T-helper 1 cell treated with Interleukin-12 subunit alpha and Interleukin-12 subunit beta and Interleukin-4 antibody, amounts not matched to agents 30 ng/mL and 1 ng/mL, for 36 hours (primary cell): ENCODE measurements at regions not wholly inside any gene's neighbourhood (a gene's known extent, or its start where the extent isn't known, plus 50 kb on each side); places are given as distances from the start of the nearest gene placed in this dataset.

Source experiments
- intact Hi-C: fragments of 100-400 bp; cut with micrococcal nuclease; formaldehyde crosslinking; loops from one replicate; pipeline ENCODE4 v1.15.1; 2024

- intact Hi-C loops: no loop called here
These were observed 306.4 kb downstream of the LPIN1 start for GRCh38 chr2:12052796-12053195.

DNA sequence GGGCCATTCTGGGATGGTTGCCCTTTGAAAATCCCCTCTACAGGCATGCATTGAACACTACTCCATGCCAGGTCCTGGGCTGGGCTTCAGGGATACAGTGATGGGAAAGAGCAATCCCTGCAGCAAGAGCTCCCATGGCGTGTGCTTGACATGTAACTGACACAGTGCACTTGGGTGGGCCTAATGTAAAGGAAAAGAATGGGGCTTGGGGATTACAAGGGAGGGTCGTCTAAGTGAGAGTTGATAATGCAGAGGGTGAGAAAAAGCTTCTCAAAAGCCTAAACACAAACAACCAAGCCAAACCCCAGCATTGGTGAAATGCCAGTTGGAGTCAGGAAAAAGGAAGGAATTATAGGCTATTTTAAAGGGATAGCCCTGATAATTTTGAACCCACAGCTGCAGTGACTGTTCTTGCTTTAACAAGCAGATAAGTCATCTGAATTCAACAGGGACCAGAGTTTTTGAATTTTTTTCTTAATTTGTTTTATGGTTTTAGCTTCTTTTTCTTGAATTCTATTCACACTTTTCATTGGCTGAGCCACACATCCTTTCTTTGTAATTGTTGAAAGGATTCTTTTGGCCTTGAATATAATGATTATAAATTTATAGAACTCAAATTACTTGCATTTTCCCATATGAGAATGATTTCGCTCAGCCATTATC is 308.7 kb downstream of the LPIN1 start:
- intact Hi-C loops: no loop called here

GRCh38 chr2:12057436-12058166 is 311.2 kb downstream of the LPIN1 start:
- intact Hi-C loops: no loop called here

GRCh38 chr2:12059616-12060441 is 313.4 kb downstream of the LPIN1 start:
- intact Hi-C loops: no loop called here

GRCh38 chr2:12060886-12061285 is 314.5 kb downstream of the LPIN1 start:
- intact Hi-C loops: no loop called here

DNA sequence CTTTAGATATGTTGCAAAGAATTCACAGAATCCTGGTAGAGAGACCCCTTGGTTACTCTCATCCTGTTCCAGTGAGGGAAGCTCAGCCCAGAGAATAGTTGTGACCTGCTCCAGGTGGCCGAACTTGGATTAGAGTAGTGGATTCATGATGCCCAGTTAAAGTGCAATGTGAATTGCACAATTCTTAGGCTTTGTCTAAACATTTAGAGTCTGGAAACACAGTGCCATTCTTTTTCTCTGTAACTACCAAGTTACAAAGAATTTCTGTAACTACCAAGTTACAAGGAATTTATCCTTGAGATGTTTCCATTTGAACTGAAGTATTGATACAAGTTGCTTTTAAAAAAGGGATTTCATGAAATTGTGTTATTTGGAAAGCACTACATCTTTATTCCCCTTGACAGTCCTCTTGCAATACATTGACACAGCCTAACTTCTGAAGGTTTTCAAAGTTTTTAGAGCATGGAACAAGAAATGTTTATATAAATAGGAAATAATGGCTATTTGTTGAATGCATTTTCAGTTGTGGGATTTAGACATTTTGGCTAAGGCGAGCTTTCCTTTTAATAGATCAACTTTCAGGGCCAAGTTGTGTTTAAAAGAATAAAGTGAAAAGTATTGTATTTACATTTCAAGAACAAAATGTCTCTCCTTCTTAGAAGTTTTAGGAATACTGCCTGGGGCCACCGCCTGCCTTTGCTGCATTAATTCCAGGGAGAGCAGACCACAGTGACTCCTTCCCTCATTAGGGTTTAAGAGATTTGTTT is 315.0 kb downstream of the LPIN1 start:
- intact Hi-C loops: no loop called here

- intact Hi-C loops: no loop called here
These were observed 315.6 kb downstream of the LPIN1 start for GRCh38 chr2:12062053-12062395.

- intact Hi-C loops: no loop called here
These were observed 316.8 kb downstream of the LPIN1 start for GRCh38 chr2:12063210-12063609.

DNA sequence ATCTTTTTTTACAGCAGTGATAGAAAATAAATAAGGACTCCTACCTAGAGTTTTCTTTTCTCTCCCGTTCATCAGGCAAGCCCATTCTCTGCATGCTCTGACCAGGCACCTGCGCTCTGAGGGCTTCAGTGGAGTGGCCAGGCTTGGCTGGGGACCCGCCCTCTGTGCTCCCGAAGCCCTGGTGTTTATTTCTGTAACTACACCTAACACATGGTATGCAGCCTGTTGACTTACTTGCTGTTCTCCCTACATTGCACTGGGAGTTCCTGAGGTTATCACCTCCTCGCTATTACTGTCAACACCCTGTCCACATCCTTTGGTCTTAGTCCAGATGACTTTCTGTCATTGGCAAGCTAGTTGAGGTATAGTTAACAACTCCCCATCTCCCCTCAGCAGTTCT is 317.7 kb downstream of the LPIN1 start:
- intact Hi-C loops: no loop called here

DNA sequence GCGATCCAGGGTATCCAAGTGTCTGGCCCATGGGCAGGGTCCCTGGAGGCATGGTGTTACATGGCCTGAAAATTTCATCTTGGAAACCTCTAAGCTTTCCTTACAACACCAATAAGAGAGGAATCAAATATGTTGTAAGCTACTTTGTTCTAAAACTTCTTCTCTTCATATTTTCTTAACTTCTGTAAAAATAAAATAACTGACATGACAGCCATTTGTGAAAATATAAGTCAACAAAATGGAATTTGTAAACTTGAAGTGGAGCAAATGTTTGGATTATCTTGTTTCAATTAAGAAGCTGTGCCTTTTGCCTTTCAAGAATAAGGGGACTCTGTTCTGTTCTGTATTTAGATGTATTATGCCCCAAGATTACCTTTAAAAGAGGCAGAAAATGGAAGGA is 319.7 kb downstream of the LPIN1 start:
- intact Hi-C loops: no loop called here

DNA sequence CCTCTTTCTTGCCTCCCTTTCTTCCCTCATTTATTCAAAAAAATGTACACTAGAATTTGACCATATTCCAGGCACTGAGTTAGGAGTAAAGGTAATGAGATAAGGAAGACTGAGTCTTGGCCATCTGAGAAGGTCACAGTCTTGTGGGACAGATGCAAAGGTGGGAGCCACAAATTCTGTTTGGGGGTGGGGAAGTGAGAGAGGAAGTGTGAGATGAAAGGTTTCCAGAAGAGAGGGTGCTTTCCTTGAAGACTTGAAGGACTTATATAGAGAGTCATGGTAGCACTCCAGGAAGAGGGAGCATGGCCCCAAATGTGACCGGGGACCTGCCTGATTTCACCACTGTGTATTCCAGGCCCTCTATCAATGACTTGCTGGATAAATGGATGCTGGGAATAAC is 320.6 kb downstream of the LPIN1 start:
- intact Hi-C loops: no loop called here

- intact Hi-C loops: no loop called here
These were observed 322.5 kb downstream of the LPIN1 start for GRCh38 chr2:12068796-12069538.

- intact Hi-C loops: no loop called here
These were observed 323.7 kb downstream of the LPIN1 start for GRCh38 chr2:12070153-12070552.

DNA sequence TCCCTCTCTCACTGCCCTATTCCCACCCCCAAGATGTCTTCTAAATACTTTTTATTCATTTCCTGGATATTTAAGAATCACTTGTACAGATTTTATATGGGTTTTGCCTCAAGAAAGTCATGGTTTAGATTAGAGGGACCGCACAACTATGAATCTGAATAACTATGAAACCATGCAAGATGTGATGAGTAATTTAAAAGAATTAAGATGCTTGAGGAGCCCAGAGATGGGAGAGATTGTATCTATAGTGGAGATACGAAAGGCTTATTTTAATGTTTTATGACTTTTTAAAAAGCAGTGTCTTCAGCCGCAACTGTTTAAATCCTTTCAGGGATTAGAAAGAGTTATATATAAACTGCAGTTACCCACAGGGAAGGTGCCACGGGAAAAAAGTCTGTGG is 324.1 kb downstream of the LPIN1 start:
- intact Hi-C loops: no loop called here

- intact Hi-C loops: no loop called here
These were observed 324.9 kb downstream of the LPIN1 start for GRCh38 chr2:12071318-12071717.

DNA sequence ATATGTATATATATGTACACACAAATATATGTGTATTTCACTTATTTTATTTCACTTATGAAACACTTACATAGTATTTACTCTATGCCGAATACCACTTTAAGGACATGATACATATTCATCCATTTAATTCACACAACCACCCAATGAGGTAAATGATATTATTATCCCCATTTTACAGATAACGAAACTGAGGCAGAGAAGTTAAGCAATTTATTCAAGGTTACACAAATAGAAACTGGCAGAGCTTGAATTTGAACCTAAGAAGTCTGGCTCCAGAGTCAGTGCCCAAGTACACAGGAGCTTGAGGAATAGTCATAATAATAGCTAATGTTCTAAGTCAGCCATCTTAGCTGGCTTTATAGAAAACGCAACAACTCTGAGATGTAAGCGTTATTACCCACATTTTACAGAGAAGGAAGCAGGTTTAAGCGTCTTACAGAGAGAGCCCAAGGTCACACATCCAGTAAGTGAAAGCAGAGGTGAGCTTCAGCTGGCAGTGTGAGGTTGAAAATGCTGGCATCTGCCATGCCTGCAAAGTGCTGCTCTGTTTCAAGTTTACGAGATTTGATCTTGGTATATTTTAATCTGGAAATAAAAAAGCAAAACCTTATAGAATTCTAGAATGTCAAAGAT is 326.9 kb downstream of the LPIN1 start:
- intact Hi-C loops: no loop called here

DNA sequence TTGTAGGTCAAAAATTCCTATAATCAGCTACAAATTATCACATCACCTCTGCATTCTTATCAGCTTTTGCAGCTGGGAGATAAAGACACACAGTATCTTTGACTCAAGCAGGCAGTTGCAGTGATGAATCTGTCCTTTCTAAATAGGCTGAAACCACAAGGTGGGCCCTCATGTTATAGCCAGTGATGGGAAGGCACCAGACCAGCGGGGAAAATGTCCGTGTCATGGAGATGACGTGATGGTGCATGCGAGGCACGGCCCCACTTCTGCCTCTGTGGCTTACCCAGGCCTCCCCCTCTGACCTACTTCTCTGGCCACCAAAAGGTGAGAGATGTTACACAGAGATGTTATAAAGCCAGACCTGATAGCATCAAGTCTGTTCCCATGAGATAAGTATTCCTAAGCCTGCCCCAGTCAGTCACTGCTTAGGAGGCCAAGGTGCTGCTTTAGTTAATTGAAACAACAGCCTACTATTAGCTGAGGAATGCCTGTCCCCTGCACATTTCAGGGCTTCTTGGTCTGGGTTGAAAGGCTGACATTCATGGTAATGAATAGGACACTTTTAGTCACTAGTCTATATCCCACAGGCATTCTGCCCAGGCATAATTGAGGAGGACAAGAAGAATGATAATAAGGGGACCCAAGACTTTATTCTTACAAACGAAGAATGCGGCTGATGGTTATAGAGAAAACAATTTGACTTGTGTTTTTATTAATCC is 327.9 kb downstream of the LPIN1 start:
- intact Hi-C loops: no loop called here

DNA sequence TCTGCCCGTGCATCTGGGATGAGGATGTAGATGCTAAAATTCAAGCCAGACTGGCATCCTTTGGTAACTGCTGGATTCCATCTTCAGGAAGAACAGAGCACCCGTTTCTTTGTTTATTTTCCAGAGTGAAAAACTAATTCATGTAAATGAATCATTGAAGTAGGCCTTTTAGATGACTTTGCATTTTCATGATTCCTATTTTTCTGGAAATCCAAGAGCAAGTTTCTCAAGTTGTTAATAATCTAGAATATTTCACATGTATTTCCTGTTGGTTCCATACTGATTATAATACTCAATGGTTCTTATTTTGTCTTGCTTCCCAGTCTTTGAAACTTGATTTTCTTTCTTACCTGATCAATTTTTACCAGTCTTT is 328.4 kb downstream of the LPIN1 start:
- intact Hi-C loops: no loop called here

DNA sequence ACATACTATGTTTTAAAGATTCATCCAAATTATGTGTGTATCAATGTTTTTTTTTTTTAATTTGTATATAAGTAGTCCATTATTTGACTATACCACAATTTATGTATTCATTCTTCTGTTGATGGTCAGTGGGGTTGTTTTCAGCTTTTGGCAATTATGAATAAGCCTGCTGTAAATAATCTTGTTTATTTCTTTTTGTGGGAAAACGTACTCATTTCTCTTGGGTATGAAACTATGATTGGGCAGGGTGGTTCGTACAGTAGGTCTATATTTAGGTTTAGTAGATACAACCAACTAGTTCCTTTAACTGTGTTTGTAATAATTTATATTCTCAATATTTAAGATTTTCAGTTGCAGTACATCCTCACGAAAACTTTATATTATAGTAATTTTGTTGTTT is 329.2 kb downstream of the LPIN1 start:
- intact Hi-C loops: no loop called here

DNA sequence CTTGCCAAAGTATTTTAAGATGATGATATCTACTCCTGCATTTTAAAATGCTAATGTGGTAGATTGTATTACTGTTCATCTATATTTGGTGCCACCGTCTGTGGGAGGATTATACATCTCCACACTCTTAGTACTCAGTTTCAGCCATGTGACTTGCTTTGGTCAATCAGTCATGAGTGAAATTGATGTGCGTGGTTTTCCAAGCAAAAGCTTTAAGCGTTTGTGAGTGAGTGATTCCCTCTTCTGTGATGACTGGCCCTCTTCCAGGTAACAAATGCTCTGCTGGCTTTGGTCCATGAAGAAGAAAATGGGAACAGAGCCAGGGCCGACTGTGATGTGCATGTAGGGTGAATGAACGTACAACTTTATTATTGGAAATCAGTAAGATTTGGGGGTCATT is 330.4 kb downstream of the LPIN1 start:
- intact Hi-C loops: no loop called here
